Body of pancreas (tissue), 4 donors: ENCODE measurements at regions not wholly inside any gene's neighbourhood (a gene's known extent, or its start where the extent isn't known, plus 50 kb on each side); places are given as distances from the start of the nearest gene placed in this dataset.
"Not testable (repeated sequence)": the region's sequence is repeated elsewhere in the genome, so short reads cannot be mapped to it uniquely, and the experiment has no call there.

Source experiments
- ATAC-seq: fragments of 150-250 bp; one replicate; pipeline ENCODE4 v1.9.1; 2016
- DNase-seq, 4 donors: peaks; one replicate each; pipeline ENCODE4 v3.0.0-alpha.2; 2019
- H3K27ac ChIP-seq, 4 donors: fragments of 200-600 bp; sonication (generic); 1 replicate in 3 of 4; 2 replicates in 1 of 4; pipeline versions ENCODE4 v1.5.1 to v1.6.1; 2016 to 2019; ENCODE audit warnings: mild to moderate bottlenecking in 1 of 4, mixed read lengths in 1 of 4, moderate library complexity in 1 of 4
- H3K27me3 ChIP-seq, 2 donors: fragments of 200-600 bp; sonication (generic); one replicate each; pipeline ENCODE4 v1.6.0; 2016; ENCODE audit warnings: mild to moderate bottlenecking in 1 of 2
- H3K36me3 ChIP-seq, 2 donors: fragments of 200-600 bp; sonication (generic); replicated peaks in 1 of 2; 2 replicates each; pipeline ENCODE4 v1.5.1; 2016; ENCODE audit warnings: low read depth in 2 of 2; ENCODE audit not compliant: insufficient read depth in 1 of 2
- H3K4me1 ChIP-seq: fragments of 200-600 bp; sonication (generic); one replicate; pipeline ENCODE4 v1.6.0; 2016
- H3K4me3 ChIP-seq, 2 donors: fragments of 200-600 bp; sonication (generic); 1 replicate in 1 of 2; 2 replicates in 1 of 2; pipeline ENCODE4 v1.5.1; 2016 to 2019
- H3K9me3 ChIP-seq, 3 donors: fragments of 200-600 bp; sonication (generic); 1 replicate in 2 of 3; 2 replicates in 1 of 3; pipeline ENCODE4 v1.5.1; 2016
- CTCF ChIP-seq, 7 experiments: fragments of 450-650 bp in 4 of 7; fragments of 200-600 bp in 3 of 7; sonication (generic) in 3 of 7; IDR thresholded peaks; one replicate each; pipeline ENCODE4 v1.5.1; 2016 to 2019; ENCODE audit warnings: antibody characterized with exemption in 7 of 7
- POLR2A ChIP-seq, 3 donors: fragments of 450-650 bp; IDR thresholded peaks; one replicate each; pipeline ENCODE4 v1.6.1; 2016; ENCODE audit warnings: antibody characterized with exemption in 3 of 3, mild to moderate bottlenecking in 2 of 3
- WGBS, 2 donors: methylation state at CpG; one replicate each; pipeline ENCODE4 v1.1.5; 2017; 5-methylcytosine and 5-hydroxymethylcytosine counted together
- intact Hi-C: fragments of 100-400 bp; cut with DNase I; formaldehyde crosslinking; loops from one replicate; pipeline ENCODE4 v1.15.1; 2023

- intact Hi-C loops: no loop called here
- no peak for ATAC-seq
- WGBS, 2 donors: 83 to 86% methylated on average over 3 of the region's 3 CpGs
- no peak for DNase-seq
- no peaks in the 10 kb centered on the region for H3K4me1 ChIP-seq
- no peaks in the 10 kb centered on the region for H3K9me3 ChIP-seq
- no peak for TF ChIP-seq POLR2A (IDR thresholded peaks at IDR 0.05)
- TF ChIP-seq CTCF (IDR thresholded peaks at IDR 0.05): no peak
- H3K27ac ChIP-seq: no peak overlapping the region
- H3K4me3 ChIP-seq: no peak overlapping the region
- no peaks in the 10 kb centered on the region for H3K36me3 ChIP-seq
- H3K27me3 ChIP-seq: no peaks in the 10 kb centered on the region
Measured at GRCh38 chr5:145661737-145662485, 173.2 kb downstream of the PRELID2 start.

- H3K27ac ChIP-seq: no peak overlapping the region
- H3K4me1 ChIP-seq: no peaks in the 10 kb centered on the region
- peak in 2 of 4 donors; percentile 15 to 17 for DNase-seq
- TF ChIP-seq POLR2A (IDR thresholded peaks at IDR 0.05) (no peak), CTCF (IDR thresholded peaks at IDR 0.05) (no peak)
- WGBS, 2 donors: 69 to 84% methylated on average over 7 of the region's 7 CpGs
- no peak for ATAC-seq
- no peaks in the 10 kb centered on the region for H3K9me3 ChIP-seq
- H3K4me3 ChIP-seq: no peak overlapping the region
- H3K27me3 ChIP-seq: no peaks in the 10 kb centered on the region
- no peaks in the 10 kb centered on the region for H3K36me3 ChIP-seq
- intact Hi-C loops: no loop called here
Measured at GRCh38 chr5:145660897-145661640, 174.1 kb downstream of the PRELID2 start.

DNA sequence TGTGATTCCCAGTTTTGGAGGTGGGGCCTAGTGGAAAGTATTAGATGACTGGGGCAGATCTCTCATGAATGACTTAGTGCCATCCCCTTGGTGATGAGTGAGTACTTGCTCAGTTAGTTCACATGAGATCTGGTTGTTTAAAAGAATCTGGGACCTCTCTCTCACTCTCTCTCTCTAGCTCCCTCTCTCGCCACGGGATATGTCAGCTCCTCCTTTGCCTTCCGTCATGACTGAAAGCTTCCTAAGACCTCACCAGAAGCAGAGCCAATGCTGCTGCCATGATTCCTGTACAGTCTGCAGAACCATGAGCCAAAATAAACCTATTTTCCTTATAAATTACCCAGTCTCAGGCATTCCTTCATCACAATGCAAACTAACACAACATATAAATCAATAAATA is 176.7 kb downstream of the PRELID2 start:
- ATAC-seq: no peak
- H3K9me3 ChIP-seq: no peaks in the 10 kb centered on the region
- DNase-seq: no peak
- no peaks in the 10 kb centered on the region for H3K4me1 ChIP-seq
- no peaks in the 10 kb centered on the region for H3K36me3 ChIP-seq
- no peak overlapping the region for H3K4me3 ChIP-seq
- no peaks in the 10 kb centered on the region for H3K27me3 ChIP-seq
- WGBS, 2 donors: 79 to 80% methylated on average over 3 of the region's 3 CpGs
- H3K27ac ChIP-seq: no peak overlapping the region
- intact Hi-C loops: no loop called here
- TF ChIP-seq POLR2A (IDR thresholded peaks at IDR 0.05) (no peak), CTCF (IDR thresholded peaks at IDR 0.05) (no peak)

- H3K27me3 ChIP-seq, ATAC-seq, DNase-seq, intact Hi-C loops, H3K4me3 ChIP-seq, H3K27ac ChIP-seq, H3K9me3 ChIP-seq, H3K4me1 ChIP-seq, H3K36me3 ChIP-seq: not testable (repeated sequence)
- 91 to 96% methylated on average over 3 of the region's 3 CpGs for WGBS, 2 donors
Measured at GRCh38 chr5:145652700-145653099, 182.4 kb downstream of the PRELID2 start.

DNA sequence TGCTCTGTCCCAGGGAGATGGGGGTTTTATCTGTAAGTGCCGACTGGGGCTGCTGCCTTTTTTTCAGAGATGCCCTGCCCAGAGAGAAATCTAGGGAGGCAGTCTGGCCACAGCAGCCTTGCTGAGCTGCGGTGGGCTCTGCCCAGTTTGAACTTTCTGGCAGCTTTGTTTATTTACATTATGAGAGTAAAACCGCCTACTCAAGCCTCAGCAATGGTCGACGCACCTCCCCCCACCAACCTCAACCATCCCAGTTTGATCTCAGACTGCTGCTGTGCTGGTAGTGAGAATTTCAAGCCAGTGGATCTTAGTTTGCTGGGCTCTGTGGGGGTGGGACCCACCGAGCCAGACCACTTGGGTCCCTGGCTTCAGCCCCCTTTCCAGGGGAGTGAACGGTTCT is 188.0 kb downstream of the PRELID2 start:
- H3K4me3 ChIP-seq, ATAC-seq, H3K36me3 ChIP-seq, DNase-seq, H3K4me1 ChIP-seq, H3K27me3 ChIP-seq, H3K9me3 ChIP-seq, intact Hi-C loops, H3K27ac ChIP-seq: not testable (repeated sequence)
- WGBS, 2 donors: 77 to 79% methylated on average over 4 to 7 of the region's 7 CpGs

DNA sequence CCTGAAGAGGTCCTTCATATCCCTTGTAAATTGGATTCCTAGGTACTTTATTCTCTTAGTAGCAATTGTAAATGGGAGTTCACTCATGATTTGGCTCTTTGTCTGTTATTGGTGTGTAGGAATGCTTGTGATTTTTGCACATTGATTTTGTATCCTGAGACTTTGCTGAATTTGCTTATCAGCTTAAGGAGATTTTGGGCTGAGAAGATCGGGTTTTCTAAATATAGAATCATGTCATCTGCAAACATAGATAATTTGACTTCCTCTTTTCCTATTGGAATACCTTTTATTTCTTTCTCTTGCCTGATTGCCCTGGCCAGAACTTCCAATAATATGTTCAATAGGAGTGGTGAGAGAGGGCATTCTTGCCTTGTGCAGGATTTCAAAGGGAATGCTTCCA is 191.9 kb downstream of the PRELID2 start:
- ATAC-seq, DNase-seq, H3K4me1 ChIP-seq, H3K36me3 ChIP-seq, H3K27ac ChIP-seq, intact Hi-C loops, H3K27me3 ChIP-seq, H3K9me3 ChIP-seq, H3K4me3 ChIP-seq: not testable (repeated sequence)
- WGBS, 2 donors: 34 to 37% methylated on average over 1 of the region's 1 CpG
